Astrocyte of the spinal cord (primary cell): ENCODE measurements at regions not wholly inside any gene's neighbourhood (a gene's known extent, or its start where the extent isn't known, plus 50 kb on each side); places are given as distances from the start of the nearest gene placed in this dataset.

Source experiments
- DNase-seq: peaks from one replicate; pipeline ENCODE4 v3.0.0; 2011; ENCODE audit warnings: low read depth, low spot score
- H3K4me3 ChIP-seq: 2 replicates; pipeline ENCODE4 v1.5.1; 2011; ENCODE audit warnings: low read depth, mild to moderate bottlenecking, low read length, moderate library complexity
- in situ Hi-C: cut with HindIII; loops from 2 replicates; pipeline ENCODE4 v1.10.0; 2017; ENCODE audit warnings: low sequenced_read_pairs
- TF ChIP-seq, protein P1 (sequence below): IDR thresholded peaks from 2 replicates; pipeline ENCODE4 v1.5.1; 2012; ENCODE audit warnings: low read depth, mild to moderate bottlenecking, low read length, inconsistent platforms

DNA sequence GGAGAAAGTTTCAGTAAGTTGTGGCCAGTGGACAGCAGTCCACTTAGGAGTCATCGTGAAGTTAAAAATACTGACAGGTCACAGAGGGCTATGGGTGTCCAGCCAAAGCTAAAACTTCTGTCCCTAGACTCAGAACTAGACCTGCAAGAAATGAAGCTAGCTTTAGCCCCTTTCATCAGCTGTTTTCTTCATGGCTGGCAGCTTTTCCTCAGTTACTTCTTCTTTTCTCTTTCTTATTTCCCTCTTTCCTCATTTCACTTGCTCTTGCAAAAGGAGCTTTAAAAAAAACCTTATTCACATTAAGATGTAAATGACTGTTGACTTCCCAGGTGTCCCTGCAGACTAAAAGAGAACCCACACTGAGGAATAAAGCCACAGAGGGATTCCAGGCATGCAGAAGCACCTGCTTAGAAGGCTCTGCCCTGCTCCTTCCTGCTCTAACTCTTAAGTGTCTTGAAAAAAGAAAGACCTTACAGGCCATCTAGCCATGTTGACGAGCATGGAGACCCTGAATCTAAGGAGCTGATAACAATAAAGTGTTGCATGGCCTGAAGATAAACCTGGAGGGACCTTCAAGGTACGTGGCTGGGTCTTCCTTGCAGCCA, 69.7 kb upstream of the CCND2 start:
- in situ Hi-C loops: no loop called here
- DNase-seq: no peak
- no peak overlapping the region for H3K4me3 ChIP-seq
- TF ChIP-seq, protein P1, sequence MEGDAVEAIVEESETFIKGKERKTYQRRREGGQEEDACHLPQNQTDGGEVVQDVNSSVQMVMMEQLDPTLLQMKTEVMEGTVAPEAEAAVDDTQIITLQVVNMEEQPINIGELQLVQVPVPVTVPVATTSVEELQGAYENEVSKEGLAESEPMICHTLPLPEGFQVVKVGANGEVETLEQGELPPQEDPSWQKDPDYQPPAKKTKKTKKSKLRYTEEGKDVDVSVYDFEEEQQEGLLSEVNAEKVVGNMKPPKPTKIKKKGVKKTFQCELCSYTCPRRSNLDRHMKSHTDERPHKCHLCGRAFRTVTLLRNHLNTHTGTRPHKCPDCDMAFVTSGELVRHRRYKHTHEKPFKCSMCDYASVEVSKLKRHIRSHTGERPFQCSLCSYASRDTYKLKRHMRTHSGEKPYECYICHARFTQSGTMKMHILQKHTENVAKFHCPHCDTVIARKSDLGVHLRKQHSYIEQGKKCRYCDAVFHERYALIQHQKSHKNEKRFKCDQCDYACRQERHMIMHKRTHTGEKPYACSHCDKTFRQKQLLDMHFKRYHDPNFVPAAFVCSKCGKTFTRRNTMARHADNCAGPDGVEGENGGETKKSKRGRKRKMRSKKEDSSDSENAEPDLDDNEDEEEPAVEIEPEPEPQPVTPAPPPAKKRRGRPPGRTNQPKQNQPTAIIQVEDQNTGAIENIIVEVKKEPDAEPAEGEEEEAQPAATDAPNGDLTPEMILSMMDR: no peak

DNA sequence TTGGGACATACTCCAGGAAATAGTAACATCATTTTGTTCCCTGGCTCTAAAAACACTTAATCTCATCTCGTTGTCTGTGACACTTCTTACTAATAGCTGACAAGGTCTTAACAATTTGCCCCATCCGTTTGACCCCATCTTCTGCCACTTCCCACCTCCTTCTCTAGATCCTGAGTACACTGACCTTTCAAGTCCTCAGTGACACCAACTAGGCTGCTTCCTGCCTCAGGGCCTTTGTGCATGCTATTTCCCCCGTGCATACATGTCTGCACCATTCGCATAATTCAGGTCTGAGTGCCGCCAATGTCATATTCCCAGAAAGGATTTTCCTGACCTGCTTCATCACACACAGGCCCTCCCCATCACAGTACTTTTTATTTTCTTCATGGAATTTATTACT, 70.6 kb upstream of the CCND2 start:
- no peak overlapping the region for H3K4me3 ChIP-seq
- no peak for DNase-seq
- TF ChIP-seq, protein P1: no peak
- in situ Hi-C loops: no loop called here

DNA sequence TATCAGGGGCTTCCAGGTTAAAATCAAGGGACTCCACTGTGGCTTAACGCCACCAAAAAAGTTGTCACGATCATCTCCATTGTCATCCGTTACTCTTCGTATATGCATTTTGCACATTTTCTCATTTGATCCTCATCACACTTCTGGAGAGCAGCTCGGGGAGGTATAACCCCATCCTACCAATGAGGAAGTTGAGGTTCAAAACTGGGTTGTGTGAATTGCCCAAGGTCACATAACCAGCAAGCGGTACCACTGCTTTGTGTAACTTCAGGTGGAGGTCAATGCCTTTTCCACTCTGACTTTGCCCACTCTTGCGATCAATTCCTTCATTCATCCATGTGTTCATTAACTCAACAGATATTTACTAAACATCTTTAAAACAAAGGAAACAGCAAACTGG, 71.1 kb upstream of the CCND2 start:
- DNase-seq: no peak
- in situ Hi-C loops: no loop called here
- TF ChIP-seq, protein P1: no peak
- H3K4me3 ChIP-seq: no peak overlapping the region

DNA sequence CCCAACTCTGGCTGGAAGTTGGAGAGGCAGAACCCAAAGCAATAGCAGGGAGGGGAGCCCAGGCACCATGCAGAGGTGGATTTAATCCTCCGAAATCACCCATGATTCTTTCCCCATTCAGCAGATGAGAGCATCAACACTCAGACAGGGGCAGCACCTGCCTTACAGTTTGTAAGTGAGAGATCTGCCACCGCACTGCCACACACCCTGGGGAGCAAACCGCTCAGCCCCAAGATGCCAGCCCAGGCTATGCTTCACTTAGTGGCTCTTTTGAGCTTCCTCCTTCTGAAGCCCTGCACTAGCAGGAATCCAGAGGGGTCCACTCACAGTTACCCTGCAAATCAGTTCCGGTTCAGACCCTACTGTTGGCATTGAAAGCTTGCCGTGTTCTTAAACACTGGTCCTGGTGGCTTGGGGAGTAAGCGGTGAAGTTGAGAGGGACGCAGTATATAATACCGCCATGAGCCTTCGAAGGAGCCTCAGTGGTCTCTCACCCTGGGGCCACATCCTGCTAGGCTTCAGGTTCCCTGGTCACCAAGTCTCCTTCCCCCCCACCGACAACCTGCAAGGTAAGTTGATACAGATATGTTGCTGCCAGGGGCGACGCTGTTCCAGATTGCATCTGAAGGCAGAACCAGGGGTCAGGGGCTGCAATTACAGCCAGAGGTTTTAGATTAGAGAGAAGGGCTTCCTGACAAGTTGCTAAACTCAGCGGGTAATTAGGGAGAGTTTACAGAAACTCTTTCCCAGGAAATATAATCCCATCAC, 72.0 kb upstream of the CCND2 start:
- no peak overlapping the region for H3K4me3 ChIP-seq
- no peak for DNase-seq
- in situ Hi-C loops: no loop called here
- TF ChIP-seq, protein P1: no peak

DNA sequence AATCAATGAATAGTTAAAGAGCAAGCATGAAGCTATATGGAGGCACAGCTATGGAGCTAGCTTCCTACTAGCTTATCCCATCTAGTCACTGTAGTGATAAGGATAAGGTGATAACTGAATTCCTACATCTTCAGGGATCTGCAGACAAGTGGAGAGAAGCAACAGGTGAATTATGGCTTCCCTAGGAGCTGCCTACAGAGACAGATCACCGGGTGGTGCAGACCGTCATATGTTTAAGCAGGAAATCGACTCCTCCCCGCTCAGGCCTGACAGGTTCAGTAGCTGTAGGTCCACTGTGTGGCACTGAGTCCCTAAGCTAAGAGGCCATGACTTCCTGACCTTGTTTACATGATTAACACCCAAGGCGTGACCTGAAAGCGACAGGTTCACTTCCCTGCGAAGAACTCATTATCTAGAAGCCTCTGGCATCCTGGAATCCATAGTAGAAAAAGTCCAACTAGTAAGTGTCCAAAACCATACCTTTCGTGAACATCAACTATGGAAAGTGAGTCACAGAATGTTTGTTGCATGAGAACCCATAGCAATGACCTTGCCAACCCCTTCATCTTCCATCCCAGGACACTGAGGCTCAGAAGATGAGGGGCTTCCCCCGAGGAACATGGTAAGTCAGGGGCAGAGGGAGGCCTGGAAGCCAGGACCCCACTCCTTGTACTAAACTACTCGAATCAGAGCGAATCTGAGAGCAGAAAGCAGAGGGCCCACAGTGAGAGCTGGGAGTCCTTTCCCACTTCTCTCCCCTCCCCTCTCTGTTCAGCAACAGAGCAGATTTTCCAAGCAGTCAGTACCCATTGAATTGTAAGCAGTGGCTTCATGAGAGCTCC, 75.4 kb upstream of the CCND2 start:
- DNase-seq: no peak
- no peak overlapping the region for H3K4me3 ChIP-seq
- in situ Hi-C loops: no loop called here
- TF ChIP-seq, protein P1: no peak

DNA sequence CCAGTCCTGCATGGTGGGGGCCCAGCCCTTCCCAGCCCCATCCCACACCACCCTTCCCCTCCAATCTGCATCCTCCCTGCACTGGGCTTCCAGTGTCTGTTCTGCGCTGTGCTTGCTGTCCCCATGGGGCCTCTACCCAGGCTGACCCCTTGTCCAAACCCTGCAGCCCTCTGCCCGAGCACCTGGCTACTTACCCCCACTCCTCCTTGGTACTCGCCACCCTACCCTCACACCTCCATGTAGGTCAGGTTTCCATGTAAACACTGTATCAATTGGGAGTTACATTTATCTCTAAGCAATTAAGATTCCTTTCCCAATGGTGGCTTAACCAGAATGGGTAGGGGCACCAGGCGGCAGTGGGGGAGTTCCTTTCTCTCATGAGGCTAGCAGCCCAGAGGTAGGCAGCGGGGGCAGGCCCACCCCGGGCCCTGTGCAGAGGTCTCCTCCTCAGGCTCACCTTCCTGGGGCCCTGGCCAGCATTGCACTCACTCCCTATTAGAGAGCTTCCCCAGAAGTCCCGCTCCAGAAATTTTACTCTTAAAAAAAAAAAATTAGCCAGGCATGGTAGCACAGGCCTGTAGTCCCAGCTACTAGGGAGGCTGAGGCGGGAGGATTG, 76.6 kb upstream of the CCND2 start:
- DNase-seq: no peak
- in situ Hi-C loops: no loop called here
- TF ChIP-seq, protein P1: no peak

More for the DNA sequence above, 76.6 kb upstream of the CCND2 start:
- H3K4me3 ChIP-seq: no peak overlapping the region
